ENCODE measurements at regions not wholly inside any gene's neighbourhood (a gene's known extent, or its start where the extent isn't known, plus 50 kb on each side); places are given as distances from the start of the nearest gene placed in this dataset.

GRCh38 chr6:16925461-16925860 is 164.2 kb upstream of the ATXN1 start:
- TF ChIP-seq CTCF (IDR thresholded peaks at IDR 0.05; ENCODE audit: borderline replicate concordance, insufficient read depth, low read depth, low read length), result no peak
- no peak overlapping the region for H3K4me3 ChIP-seq (ENCODE audit: low read depth, low read length)

- no peak for TF ChIP-seq CTCF (IDR thresholded peaks at IDR 0.05; ENCODE audit: borderline replicate concordance, insufficient read depth, low read depth, low read length)
- no peak overlapping the region for H3K4me3 ChIP-seq (ENCODE audit: low read depth, low read length)
These were observed 161.0 kb upstream of the ATXN1 start for GRCh38 chr6:16922282-16922681.

- no peak for TF ChIP-seq CTCF (IDR thresholded peaks at IDR 0.05; ENCODE audit: borderline replicate concordance, insufficient read depth, low read depth, low read length)
These were observed 160.3 kb upstream of the ATXN1 start for GRCh38 chr6:16921399-16922110.

GRCh38 chr6:16918586-16918985 is 157.3 kb upstream of the ATXN1 start:
- no peak for TF ChIP-seq CTCF (IDR thresholded peaks at IDR 0.05; ENCODE audit: borderline replicate concordance, insufficient read depth, low read depth, low read length)
- no peak overlapping the region for H3K4me3 ChIP-seq (ENCODE audit: low read depth, low read length)

More at GRCh38 chr6:16921399-16922110, 160.3 kb upstream of the ATXN1 start:
- no peak overlapping the region for H3K4me3 ChIP-seq (ENCODE audit: low read depth, low read length)

- no peak overlapping the region for H3K4me3 ChIP-seq (ENCODE audit: low read depth, low read length)
- no peak for TF ChIP-seq CTCF (IDR thresholded peaks at IDR 0.05; ENCODE audit: borderline replicate concordance, insufficient read depth, low read depth, low read length)
These were observed 152.9 kb upstream of the ATXN1 start for GRCh38 chr6:16914184-16914583.

GRCh38 chr6:16912756-16913155 is 151.5 kb upstream of the ATXN1 start:
- no peak for TF ChIP-seq CTCF (IDR thresholded peaks at IDR 0.05; ENCODE audit: borderline replicate concordance, insufficient read depth, low read depth, low read length)
- no peak overlapping the region for H3K4me3 ChIP-seq (ENCODE audit: low read depth, low read length)

GRCh38 chr6:16911088-16911487 is 149.8 kb upstream of the ATXN1 start:
- no peak for TF ChIP-seq CTCF (IDR thresholded peaks at IDR 0.05; ENCODE audit: borderline replicate concordance, insufficient read depth, low read depth, low read length)
- H3K4me3 ChIP-seq (ENCODE audit: low read depth, low read length), result no peak overlapping the region

All from GM12875 (cell line).